ENCODE measurements at regions not wholly inside any gene's neighbourhood (a gene's known extent, or its start where the extent isn't known, plus 50 kb on each side); places are given as distances from the start of the nearest gene placed in this dataset.
"Not testable (repeated sequence)": the region's sequence is repeated elsewhere in the genome, so short reads cannot be mapped to it uniquely, and the experiment has no call there.

GRCh38 chr2:129181963-129182362 is 797.5 kb upstream of the RAB6C start:
- Mint-ChIP-seq H3K9me3 (ENCODE audit: low read depth) (no peaks in the 10 kb centered on the region), H3K4me1 (no peaks in the 10 kb centered on the region), H3K4me3 (no peak overlapping the region), H3K27ac (no peak overlapping the region), H3K36me3 (no peaks in the 10 kb centered on the region), H3K27me3 (no peaks in the 10 kb centered on the region)
- DNase-seq (no peak), ATAC-seq (no peak)
- CTCF ChIA-PET = no interaction called here

GRCh38 chr2:129187343-129187742 is 792.1 kb upstream of the RAB6C start:
- Mint-ChIP-seq H3K4me3 (no peak overlapping the region), H3K4me1 (no peaks in the 10 kb centered on the region), H3K27ac (no peak overlapping the region), H3K36me3 (no peaks in the 10 kb centered on the region), H3K9me3 (ENCODE audit: low read depth) (no peaks in the 10 kb centered on the region), H3K27me3 (no peaks in the 10 kb centered on the region)
- CTCF ChIA-PET = no interaction called here
- no peak for ATAC-seq
- DNase-seq = no peak

GRCh38 chr2:129188451-129188850 is 791.0 kb upstream of the RAB6C start:
- Mint-ChIP-seq H3K27ac (no peak overlapping the region), H3K36me3 (no peaks in the 10 kb centered on the region), H3K27me3 (no peaks in the 10 kb centered on the region), H3K4me1 (no peaks in the 10 kb centered on the region), H3K4me3 (no peak overlapping the region), H3K9me3 (ENCODE audit: low read depth) (no peaks in the 10 kb centered on the region)
- CTCF ChIA-PET = no interaction called here
- ATAC-seq (no peak), DNase-seq (no peak)

GRCh38 chr2:129189617-129190319 is 789.7 kb upstream of the RAB6C start:
- DNase-seq (no peak), ATAC-seq (no peak)
- Mint-ChIP-seq H3K27ac (no peak overlapping the region), H3K4me3 (no peak overlapping the region), H3K27me3 (no peaks in the 10 kb centered on the region), H3K9me3 (ENCODE audit: low read depth) (no peaks in the 10 kb centered on the region), H3K36me3 (no peaks in the 10 kb centered on the region), H3K4me1 (no peaks in the 10 kb centered on the region)
- CTCF ChIA-PET = no interaction called here

- Mint-ChIP-seq H3K9me3 (ENCODE audit: low read depth) (no peaks in the 10 kb centered on the region), H3K4me3 (no peak overlapping the region), H3K4me1 (no peaks in the 10 kb centered on the region), H3K36me3 (no peaks in the 10 kb centered on the region), H3K27ac (no peak overlapping the region), H3K27me3 (no peaks in the 10 kb centered on the region)
- DNase-seq = no peak
- ATAC-seq = no peak
- CTCF ChIA-PET = no interaction called here
Observed at GRCh38 chr2:129190494-129190893, 789.0 kb upstream of the RAB6C start.

GRCh38 chr2:129191530-129191929 is 787.9 kb upstream of the RAB6C start:
- H3K27me3 Mint-ChIP-seq = no peaks in the 10 kb centered on the region
- no peak for ATAC-seq
- H3K9me3 Mint-ChIP-seq (ENCODE audit: low read depth) = no peaks in the 10 kb centered on the region
- H3K4me1 Mint-ChIP-seq = no peaks in the 10 kb centered on the region
- CTCF ChIA-PET = no interaction called here
- DNase-seq = no peak
- H3K27ac Mint-ChIP-seq = no peak overlapping the region
- no peak overlapping the region for H3K4me3 Mint-ChIP-seq
- no peaks in the 10 kb centered on the region for H3K36me3 Mint-ChIP-seq

GRCh38 chr2:129192117-129192516 is 787.3 kb upstream of the RAB6C start:
- no peak for ATAC-seq
- no peak overlapping the region for H3K4me3 Mint-ChIP-seq
- H3K27ac Mint-ChIP-seq = no peak overlapping the region
- no peak for DNase-seq
- H3K9me3 Mint-ChIP-seq (ENCODE audit: low read depth) = no peaks in the 10 kb centered on the region
- CTCF ChIA-PET = no interaction called here
- no peaks in the 10 kb centered on the region for H3K36me3 Mint-ChIP-seq
- H3K4me1 Mint-ChIP-seq = no peaks in the 10 kb centered on the region
- no peaks in the 10 kb centered on the region for H3K27me3 Mint-ChIP-seq

GRCh38 chr2:129192841-129193253 is 786.6 kb upstream of the RAB6C start:
- H3K9me3 Mint-ChIP-seq (ENCODE audit: low read depth) = no peaks in the 10 kb centered on the region

GRCh38 chr2:129193961-129194360 is 785.5 kb upstream of the RAB6C start:
- H3K4me1 Mint-ChIP-seq = no peaks in the 10 kb centered on the region
- no peaks in the 10 kb centered on the region for H3K27me3 Mint-ChIP-seq
- H3K27ac Mint-ChIP-seq = no peak overlapping the region
- no peak overlapping the region for H3K4me3 Mint-ChIP-seq
- no peaks in the 10 kb centered on the region for H3K36me3 Mint-ChIP-seq
- ATAC-seq (no peak), DNase-seq (no peak)
- H3K9me3 Mint-ChIP-seq (ENCODE audit: low read depth) = no peaks in the 10 kb centered on the region
- CTCF ChIA-PET = no interaction called here

More at GRCh38 chr2:129192841-129193253, 786.6 kb upstream of the RAB6C start:
- no peak for ATAC-seq
- CTCF ChIA-PET = no interaction called here
- Mint-ChIP-seq H3K27ac (no peak overlapping the region), H3K4me3 (no peak overlapping the region), H3K4me1 (no peaks in the 10 kb centered on the region), H3K36me3 (no peaks in the 10 kb centered on the region), H3K27me3 (no peaks in the 10 kb centered on the region)
- DNase-seq = no peak

- H3K27ac Mint-ChIP-seq = no peak overlapping the region
- H3K9me3 Mint-ChIP-seq (ENCODE audit: low read depth) = no peaks in the 10 kb centered on the region
- DNase-seq = no peak
- no peak overlapping the region for H3K4me3 Mint-ChIP-seq
- CTCF ChIA-PET = no interaction called here
- ATAC-seq = no peak
- no peaks in the 10 kb centered on the region for H3K4me1 Mint-ChIP-seq
- no peaks in the 10 kb centered on the region for H3K36me3 Mint-ChIP-seq
- H3K27me3 Mint-ChIP-seq = no peaks in the 10 kb centered on the region
Observed at GRCh38 chr2:129199501-129199900, 780.0 kb upstream of the RAB6C start.

GRCh38 chr2:129201696-129202095 is 777.8 kb upstream of the RAB6C start:
- Mint-ChIP-seq H3K27me3 (no peaks in the 10 kb centered on the region), H3K36me3 (no peaks in the 10 kb centered on the region), H3K4me1 (no peaks in the 10 kb centered on the region), H3K27ac (no peak overlapping the region), H3K9me3 (ENCODE audit: low read depth) (no peaks in the 10 kb centered on the region), H3K4me3 (no peak overlapping the region)
- DNase-seq (no peak), ATAC-seq (no peak)
- CTCF ChIA-PET = no interaction called here

GRCh38 chr2:129203331-129203730 is 776.1 kb upstream of the RAB6C start:
- H3K27ac Mint-ChIP-seq = no peak overlapping the region
- no peak for DNase-seq
- no peaks in the 10 kb centered on the region for H3K9me3 Mint-ChIP-seq (ENCODE audit: low read depth)
- CTCF ChIA-PET = no interaction called here
- no peaks in the 10 kb centered on the region for H3K4me1 Mint-ChIP-seq
- H3K4me3 Mint-ChIP-seq = no peak overlapping the region
- no peaks in the 10 kb centered on the region for H3K36me3 Mint-ChIP-seq
- no peak for ATAC-seq
- no peaks in the 10 kb centered on the region for H3K27me3 Mint-ChIP-seq

- CTCF ChIA-PET; H3K36me3 Mint-ChIP-seq; H3K4me3 Mint-ChIP-seq; H3K27ac Mint-ChIP-seq; H3K4me1 Mint-ChIP-seq; H3K27me3 Mint-ChIP-seq; DNase-seq; ATAC-seq; H3K9me3 Mint-ChIP-seq (ENCODE audit: low read depth): not testable (repeated sequence)
Observed at GRCh38 chr2:129204581-129204980, 774.9 kb upstream of the RAB6C start.

GRCh38 chr2:129205176-129205575 is 774.3 kb upstream of the RAB6C start:
- no peak overlapping the region for H3K4me3 Mint-ChIP-seq
- H3K27ac Mint-ChIP-seq = no peak overlapping the region

GRCh38 chr2:129205766-129206165 is 773.7 kb upstream of the RAB6C start:
- ATAC-seq = no peak

More at GRCh38 chr2:129205176-129205575, 774.3 kb upstream of the RAB6C start:
- DNase-seq (no peak), ATAC-seq (no peak)
- H3K27me3 Mint-ChIP-seq = no peaks in the 10 kb centered on the region
- CTCF ChIA-PET = no interaction called here
- H3K4me1 Mint-ChIP-seq = no peaks in the 10 kb centered on the region
- H3K9me3 Mint-ChIP-seq (ENCODE audit: low read depth) = no peaks in the 10 kb centered on the region
- H3K36me3 Mint-ChIP-seq = no peaks in the 10 kb centered on the region

More at GRCh38 chr2:129205766-129206165, 773.7 kb upstream of the RAB6C start:
- H3K27ac Mint-ChIP-seq = no peak overlapping the region
- no peaks in the 10 kb centered on the region for H3K4me1 Mint-ChIP-seq
- CTCF ChIA-PET = no interaction called here
- no peaks in the 10 kb centered on the region for H3K36me3 Mint-ChIP-seq
- H3K4me3 Mint-ChIP-seq = no peak overlapping the region
- DNase-seq = no peak
- H3K9me3 Mint-ChIP-seq (ENCODE audit: low read depth) = no peaks in the 10 kb centered on the region
- H3K27me3 Mint-ChIP-seq = no peaks in the 10 kb centered on the region

Data from activated CD8-positive, alpha-beta memory T cell treated with anti-CD3 and anti-CD28 coated beads, Interleukin-2, amount 10 ng/mL, durations not matched to agents 7 days and 5 days (primary cell).